ENCODE measurements at regions not wholly inside any gene's neighbourhood (a gene's known extent, or its start where the extent isn't known, plus 50 kb on each side); places are given as distances from the start of the nearest gene placed in this dataset.

- DNase-seq, result no peak
Observed at GRCh38 chr10:78502210-78502936, 468.7 kb downstream of the RPS24 start.

- no peak for DNase-seq
Observed at GRCh38 chr10:78504181-78504580, 470.5 kb downstream of the RPS24 start.

DNA sequence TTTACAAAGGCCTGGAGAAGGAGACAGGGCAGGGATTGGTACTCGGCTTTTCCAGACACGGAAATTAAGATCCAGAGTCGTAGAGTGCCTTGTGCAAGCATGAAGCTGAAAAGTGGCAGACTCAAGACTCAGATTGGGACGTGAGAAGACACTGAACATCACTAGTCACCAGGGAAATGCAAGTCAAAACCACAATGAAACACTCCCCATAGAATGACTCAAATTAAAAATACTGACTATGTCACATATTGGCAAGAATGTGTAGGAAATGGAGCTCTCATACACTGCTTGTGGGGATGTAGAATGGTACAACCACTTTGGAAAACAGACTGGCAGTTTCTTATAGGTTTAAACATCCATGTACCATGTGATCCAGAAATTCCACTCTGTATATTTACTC lies 472.0 kb downstream of the RPS24 start:
- no peak for DNase-seq

- no peak for DNase-seq
Observed at GRCh38 chr10:78506614-78507013, 473.0 kb downstream of the RPS24 start.

DNA sequence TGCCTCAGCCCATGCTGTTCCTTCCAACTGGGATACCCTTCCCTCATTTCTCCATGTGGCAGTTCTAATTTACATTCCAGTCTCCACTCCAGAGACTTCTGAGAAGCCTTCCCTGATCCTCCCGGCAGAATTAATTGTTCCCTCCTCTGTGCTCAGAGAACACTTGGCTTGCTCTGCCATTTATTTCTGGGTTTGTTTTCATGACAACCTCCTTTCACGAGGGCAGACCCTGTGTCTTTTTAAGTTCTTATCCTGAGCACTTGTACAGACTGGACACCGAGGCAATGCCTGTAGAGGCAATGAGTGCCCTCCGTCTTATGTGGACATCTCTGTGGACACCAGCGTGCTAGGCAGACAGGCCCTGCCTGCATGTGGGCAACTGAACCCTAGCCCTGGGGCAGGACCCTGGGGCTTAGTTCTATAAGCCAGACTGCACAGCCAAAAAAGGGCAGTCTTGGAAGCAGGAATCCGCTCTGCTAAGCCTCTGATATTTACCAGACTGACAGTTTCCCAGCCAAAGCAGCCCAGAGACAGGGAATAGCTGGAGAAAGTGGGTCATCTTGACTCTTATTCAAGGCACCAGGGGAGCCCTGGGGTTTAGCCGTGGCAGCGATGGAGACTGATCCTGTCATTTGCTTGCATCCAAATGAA lies 474.0 kb downstream of the RPS24 start:
- DNase-seq, result no peak

DNA sequence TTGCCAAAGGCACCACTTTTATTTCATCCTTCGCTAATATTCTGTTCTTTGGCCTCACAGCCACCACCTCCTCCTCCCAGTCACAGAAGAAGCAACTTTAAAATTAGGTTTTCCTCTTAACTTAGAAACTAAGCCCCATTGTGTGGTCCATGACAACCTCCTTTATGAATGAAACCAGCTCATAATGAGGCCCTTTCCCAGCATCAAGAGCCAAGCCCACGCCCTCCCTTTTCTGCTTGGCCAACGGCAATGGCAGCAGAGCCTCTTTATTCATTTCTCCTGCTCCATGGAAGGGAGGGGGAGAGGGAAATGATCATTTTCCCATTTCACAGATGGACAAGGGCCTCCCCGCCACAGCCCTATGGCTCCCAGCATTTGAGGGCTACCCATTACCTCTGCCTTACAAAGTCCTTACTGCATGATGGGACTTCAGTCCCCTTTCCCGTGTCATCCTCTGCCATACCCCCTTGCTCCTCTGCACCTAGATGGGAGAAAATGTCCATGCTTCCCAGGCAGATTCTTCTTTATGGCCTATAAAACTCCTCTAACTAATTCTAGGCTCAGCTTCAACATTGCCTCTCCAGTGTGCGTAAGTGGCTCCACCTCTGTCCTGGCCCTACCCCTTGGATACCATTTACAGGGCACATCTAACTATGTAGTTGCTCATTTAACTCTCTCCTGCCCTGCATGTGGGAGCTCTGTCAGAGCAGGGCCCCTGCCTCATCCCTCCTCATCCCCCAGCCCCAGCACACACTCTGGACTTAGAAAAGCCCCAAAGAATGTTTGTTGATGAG lies 475.5 kb downstream of the RPS24 start:
- DNase-seq, result no peak

DNA sequence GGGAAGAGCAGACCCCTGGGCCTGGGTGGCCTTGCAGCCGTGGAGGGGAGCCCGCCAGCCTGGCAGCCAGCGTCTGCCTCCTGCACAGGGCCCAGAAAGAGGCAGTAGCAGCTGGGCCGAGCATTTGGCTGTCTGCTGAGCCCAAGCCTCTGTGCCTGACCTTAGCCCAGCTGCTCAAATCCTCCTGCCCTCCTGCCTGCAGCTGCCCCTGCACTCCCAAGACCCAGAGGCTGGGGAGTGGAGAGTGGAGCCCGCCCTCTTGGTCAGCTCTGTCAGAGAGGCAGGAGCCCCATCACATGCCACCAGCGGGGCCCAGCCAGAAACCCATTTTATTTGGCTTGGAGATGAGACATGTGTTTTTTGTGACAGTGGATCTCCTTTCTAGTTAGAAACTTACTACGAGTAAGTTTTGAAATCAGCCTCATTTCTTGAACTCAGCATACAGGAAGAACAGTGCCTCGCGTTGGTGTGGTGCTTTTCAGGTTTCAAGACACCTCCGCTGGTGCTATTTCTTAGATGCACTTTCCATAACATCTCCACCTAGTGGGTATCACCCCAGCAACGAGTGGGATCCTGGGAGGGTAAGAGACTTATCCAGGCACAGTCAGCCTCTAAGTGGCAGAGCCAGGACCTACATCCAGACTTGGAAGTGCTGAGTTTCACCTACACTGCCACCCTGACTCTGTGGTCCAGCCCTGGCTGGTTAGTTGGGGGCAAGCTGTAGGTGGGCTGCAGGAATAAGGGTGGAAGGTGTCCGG lies 477.1 kb downstream of the RPS24 start:
- DNase-seq, result no peak

DNA sequence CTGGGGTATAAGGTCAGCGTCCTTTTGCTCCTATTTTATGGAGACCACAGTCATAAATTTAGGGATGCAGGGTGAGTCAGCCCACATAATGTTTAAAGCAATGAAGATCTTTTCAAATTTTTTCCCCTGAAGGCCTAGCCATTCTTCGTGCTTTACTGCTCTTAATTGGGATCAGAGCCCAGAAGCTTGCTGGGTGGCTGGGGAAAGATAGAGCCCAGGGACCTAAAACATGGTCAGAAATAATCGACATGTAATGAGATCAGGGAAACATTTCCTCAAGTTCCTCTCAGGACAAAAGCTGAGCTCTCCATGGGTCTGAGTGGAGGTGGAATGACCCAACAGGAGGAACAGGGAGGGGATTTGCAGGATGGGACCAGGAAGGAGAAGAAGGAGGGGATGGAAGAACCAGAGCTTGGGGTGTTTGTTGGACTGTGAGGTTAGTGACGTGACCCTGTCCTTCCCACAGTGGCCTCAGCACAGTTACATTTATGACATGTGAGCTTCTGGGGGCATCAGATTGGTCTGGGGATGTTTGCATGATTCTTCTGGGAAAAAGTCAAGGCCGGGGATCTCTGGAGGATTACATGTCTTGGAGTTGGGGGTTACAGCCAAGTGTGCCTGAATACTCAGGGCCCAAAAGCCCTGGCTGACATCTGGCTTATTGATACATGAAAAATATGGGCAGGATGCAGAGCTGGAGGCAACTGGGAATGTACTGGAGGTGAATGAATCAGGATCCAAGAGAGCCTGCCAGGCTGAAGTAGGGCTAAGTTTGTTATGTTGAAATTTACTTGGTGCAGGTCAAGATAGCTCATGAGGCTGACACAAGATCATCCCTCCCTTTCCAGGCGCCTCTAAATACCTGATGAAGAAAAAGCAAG lies 477.9 kb downstream of the RPS24 start:
- no peak for DNase-seq

- DNase-seq, result no peak
Observed at GRCh38 chr10:78512205-78512550, 478.5 kb downstream of the RPS24 start.

DNA sequence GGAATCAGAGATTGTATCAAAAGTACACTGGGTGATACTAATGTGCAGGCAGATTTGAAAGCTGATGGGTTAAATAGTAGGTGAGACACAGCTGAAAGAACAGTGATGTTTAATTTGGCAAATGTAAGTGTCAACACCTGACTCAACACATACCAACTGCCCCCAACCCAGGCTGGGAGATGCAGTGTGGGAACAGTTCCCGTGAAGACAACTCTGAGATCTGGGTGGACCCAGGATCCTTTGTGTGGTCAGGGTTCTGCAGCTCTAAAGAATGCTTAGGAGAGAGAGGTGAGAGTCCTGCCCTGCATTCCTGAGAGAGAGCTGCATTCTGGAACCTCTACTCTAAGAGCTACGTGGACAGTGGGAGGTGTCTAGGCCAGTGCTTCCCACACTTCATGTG lies 479.7 kb downstream of the RPS24 start:
- no peak for DNase-seq

GRCh38 chr10:78513986-78514385 lies 480.3 kb downstream of the RPS24 start:
- no peak for DNase-seq

DNA sequence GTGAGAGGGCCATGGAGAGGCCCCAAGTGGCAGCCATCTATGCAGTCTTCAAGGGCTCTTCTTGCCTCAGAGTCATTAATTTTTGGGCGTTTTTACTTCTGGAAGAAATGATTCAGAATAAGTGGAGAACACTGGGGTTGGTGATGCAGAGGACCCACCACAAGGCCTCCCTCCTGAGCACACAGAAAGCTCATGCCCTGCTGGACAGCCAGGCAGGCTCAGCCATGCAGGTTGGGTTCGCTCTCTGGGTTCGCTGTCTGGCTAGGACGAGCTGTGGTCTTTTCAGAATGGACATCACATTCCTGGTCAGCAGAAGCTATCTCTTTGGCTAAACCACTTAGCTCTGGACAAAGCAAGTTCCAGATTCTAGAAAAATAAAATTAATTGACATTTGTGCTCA lies 480.8 kb downstream of the RPS24 start:
- DNase-seq, result no peak

DNA sequence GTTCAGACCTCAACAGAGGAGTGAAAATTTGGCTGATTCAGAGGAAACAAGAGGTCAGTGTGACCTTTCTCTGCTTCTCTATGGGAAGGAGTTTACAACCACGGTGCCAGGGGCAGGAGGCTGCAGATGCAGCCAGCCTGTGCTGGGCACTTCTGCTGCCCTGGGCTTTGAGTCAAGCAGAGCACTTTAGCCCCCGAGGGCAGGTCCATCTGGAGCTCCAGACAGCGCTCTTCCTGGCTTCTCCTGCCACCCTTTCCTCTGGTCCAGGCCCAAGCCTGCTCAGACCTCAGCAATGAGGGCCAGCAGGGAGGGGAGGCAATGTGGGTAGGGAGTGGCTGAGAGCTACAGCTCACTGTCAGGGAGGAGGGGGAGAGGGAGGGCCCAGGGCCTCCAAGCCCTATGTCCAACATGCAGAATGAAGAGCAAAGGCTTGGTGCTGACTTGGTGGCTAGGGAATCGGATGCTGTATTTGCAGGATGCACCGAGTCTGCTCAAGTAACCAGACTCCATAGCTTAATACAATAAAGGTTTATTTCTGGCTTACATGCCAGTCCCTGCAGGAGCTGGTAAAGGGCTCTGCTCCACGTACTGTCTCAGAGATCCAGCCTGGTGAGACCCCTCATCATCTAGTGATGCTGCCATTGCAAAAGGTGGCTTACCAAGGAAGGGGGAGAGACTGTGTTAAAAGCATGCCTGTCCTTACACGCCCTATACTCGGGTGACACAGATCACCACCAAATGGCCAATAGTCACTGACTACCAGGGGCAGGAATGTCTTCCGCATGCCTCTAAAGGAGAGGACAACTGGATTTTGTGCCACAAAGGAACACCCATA lies 481.6 kb downstream of the RPS24 start:
- no peak for DNase-seq

DNA sequence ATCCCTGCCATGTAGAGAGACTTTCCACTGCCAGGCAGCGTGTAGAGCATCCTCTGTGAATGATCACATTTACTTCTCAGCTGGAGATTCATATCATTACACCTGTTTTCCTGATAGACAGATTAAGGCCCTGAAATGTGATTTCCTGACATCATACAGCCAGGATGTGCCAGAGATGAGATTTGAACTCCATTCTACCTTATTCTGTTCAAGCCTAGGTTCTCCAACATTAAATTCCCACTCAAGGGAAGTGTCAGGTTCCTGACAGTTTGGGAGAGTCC lies 482.1 kb downstream of the RPS24 start:
- no peak for DNase-seq

DNA sequence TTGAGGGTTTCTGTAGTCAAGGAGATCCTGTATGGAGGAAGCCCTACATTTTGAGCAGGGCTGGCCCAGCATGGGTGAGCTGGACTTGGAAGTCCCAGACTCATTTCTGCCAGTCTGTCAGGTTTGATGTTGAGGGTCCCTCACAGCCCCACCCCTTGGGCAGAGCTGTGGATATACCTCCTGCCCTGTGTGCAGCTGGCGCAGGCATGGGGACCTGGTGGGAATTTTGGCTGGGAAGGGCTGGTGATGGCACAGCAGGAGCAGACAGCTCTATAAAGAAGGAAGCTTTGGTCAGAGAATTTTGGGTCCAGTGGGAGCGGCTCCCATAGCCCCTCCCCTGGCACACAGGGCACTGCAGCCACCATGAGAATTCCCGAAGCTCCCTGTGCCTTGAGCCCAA lies 482.6 kb downstream of the RPS24 start:
- no peak for DNase-seq

DNA sequence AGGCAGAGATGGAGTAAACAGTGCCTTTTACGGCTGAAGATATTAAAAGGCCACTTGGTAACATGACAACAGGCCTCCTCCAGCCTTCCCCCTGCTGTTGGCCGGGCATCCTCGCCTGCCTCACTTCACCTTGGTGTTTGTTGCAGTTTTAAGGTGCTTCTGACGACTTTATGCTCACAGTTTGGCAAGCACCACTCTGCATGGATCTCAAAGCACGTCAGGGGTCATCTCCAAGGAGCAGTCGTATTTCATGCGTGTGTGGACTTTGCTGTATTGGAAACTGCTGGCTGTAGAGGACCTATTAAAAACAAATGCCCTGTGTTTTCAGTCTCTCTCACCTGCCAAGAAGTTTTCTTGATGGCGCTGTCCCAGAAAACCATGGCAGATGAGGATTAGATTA lies 483.1 kb downstream of the RPS24 start:
- DNase-seq, result no peak

DNA sequence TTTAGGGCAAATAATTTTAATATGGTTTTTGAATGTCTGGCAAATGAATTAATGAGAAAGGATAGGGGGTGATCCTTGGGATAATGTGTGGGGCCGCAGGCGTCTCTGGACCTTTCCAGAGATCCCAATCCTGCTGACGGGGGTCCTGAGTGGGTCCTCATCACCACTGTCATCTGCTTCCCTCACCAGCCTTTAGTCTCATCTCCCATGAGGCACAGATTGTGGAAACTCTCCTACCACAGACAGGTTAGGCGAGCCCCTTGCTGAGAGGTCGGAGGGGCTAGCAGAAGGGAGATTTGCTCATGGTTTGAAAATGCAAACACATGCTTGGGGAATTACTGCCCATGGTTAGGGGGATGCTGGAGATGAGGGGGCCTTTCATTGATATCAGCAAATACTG lies 484.6 kb downstream of the RPS24 start:
- DNase-seq, result no peak

DNA sequence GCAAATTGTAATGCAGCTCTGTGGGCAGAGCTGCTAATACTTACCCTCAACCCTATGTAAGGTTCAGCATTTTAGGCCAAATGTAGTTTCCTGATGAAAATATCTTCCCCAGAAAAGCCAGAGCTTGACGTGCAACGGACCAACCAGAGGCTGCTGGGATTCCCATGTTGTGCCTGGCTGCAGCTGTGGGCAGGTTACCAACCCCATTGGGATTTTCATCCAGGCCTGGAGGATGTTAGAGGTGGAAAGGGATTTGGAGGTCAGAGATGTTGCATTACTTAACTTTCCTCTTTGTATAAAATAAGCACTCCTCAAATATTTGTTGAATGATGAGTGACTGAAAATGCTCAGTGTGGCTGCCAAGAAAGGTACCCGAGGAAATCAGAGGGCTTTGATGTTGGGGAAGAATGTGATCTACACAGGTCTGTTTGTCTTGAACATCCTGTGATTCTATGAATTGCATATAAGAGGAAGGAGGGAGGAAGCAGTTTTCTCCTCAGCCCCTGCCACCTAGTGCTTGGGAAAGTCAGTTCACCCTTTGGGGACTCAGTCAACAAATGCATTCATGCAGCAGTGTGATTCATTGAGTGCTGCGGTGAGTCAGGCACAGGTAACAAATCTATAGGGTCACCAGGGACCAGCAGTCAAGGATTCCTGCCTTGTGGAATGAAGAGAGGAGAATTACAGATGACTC lies 487.2 kb downstream of the RPS24 start:
- DNase-seq, result no peak

GRCh38 chr10:78523453-78523852 lies 489.8 kb downstream of the RPS24 start:
- no peak for DNase-seq

- DNase-seq, result no peak
Observed at GRCh38 chr10:78524342-78524741, 490.7 kb downstream of the RPS24 start.

GRCh38 chr10:78524941-78525340 lies 491.3 kb downstream of the RPS24 start:
- DNase-seq, result no peak
